Lung (tissue), 11 donors: ENCODE measurements at regions not wholly inside any gene's neighbourhood (a gene's known extent, or its start where the extent isn't known, plus 50 kb on each side); places are given as distances from the start of the nearest gene placed in this dataset.

Source experiments
- ATAC-seq: fragments of 200-7000 bp; cut with Tn5 transposase; one replicate; pipeline ENCODE4 v1.9.1; 2020; ENCODE audit warnings: moderate number of reproducible peaks; ENCODE audit not compliant: insufficient read depth, low FRiP score
- DNase-seq, 3 donors: peaks; one replicate each; pipeline ENCODE4 v3.0.0-alpha.2; 2013 to 2017
- H3K27ac ChIP-seq, 2 donors: one replicate each; pipeline ENCODE4 v1.5.1; 2013; ENCODE audit warnings: mild to moderate bottlenecking in 2 of 2, moderate library complexity in 2 of 2, control low read depth in 1 of 2, inconsistent platforms in 1 of 2, low read depth in 1 of 2, low read length in 1 of 2
- H3K27me3 ChIP-seq, 3 donors: one replicate each; pipeline ENCODE4 v1.5.1; 2013; ENCODE audit warnings: low read length in 2 of 3; ENCODE audit not compliant: control insufficient read depth in 3 of 3, insufficient read depth in 3 of 3
- H3K36me3 ChIP-seq, 4 donors: one replicate each; pipeline ENCODE4 v1.5.1; 2013; ENCODE audit warnings: low read length in 4 of 4, mild to moderate bottlenecking in 1 of 4, moderate library complexity in 1 of 4; ENCODE audit not compliant: control insufficient read depth in 4 of 4, insufficient read depth in 4 of 4
- H3K4me1 ChIP-seq, 5 donors: one replicate each; pipeline ENCODE4 v1.5.1; 2013; ENCODE audit warnings: low read length in 5 of 5, mild to moderate bottlenecking in 2 of 5, moderate library complexity in 1 of 5; ENCODE audit not compliant: control insufficient read depth in 5 of 5, insufficient read depth in 5 of 5
- H3K4me3 ChIP-seq: one replicate; pipeline ENCODE4 v1.5.1; 2013; ENCODE audit warnings: mild to moderate bottlenecking, control low read depth, moderate library complexity
- H3K9ac ChIP-seq, 2 donors: one replicate each; pipeline ENCODE4 v1.5.1; 2013; ENCODE audit warnings: low read length in 2 of 2, control low read depth in 1 of 2; ENCODE audit not compliant: insufficient read depth in 1 of 2
- H3K9me3 ChIP-seq, 4 donors: one replicate each; pipeline ENCODE4 v1.5.1; 2013; ENCODE audit warnings: low read length in 3 of 4, mild to moderate bottlenecking in 1 of 4, moderate library complexity in 1 of 4; ENCODE audit not compliant: control insufficient read depth in 4 of 4, insufficient read depth in 3 of 4
- WGBS, 2 donors: extraction: QIAGEN DNeasy Blood & Tissue Kit; methylation state at CpG; one replicate each; pipeline ENCODE4 v1.1.7; 2013; 5-methylcytosine and 5-hydroxymethylcytosine counted together
- TF ChIP-seq, protein P1 (sequence below): IDR thresholded peaks from 2 replicates; pipeline ENCODE4 v1.5.1; 2012; ENCODE audit warnings: mild to moderate bottlenecking; ENCODE audit errors: control extremely low read depth, extremely low read depth
- donor health status: control.
- donor health status: control.
- donor health status: Bipolar disorder and iron deficiency.
- donor health status: healthy.
- donor health status: DM: yes; HTN: yes; CAD: no.

DNA sequence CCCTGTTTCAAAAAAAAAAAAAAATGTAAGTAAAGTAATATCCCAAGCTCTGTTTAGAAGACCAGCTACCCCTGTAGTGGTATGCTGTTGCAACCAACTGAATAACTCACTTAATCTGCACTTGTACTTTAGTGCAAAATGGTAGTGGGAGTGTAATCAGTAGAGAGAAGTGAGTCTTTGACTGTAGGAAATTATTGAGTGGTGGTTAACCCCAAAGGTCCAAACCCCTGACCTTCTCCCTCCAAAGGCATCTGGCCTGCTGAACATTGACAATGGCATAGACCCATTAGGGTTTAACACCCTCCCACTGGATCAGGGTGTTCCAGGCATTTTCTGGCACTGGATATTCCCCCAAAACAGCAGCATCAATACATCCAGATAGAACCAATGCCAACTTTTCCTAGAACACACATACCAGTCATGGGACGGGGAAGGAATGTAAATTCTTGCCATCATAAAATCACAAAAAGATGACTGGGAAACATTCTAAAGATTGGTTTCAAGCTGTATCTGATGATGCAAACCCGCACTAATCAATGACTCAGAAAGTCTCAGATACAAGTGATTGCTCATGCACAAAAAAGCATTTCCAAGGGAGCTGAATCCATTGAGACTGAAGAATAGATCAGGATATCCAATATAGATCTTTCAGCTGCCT, 110.3 kb downstream of the MRPL39 start:
- DNase-seq: no peak
- Histone ChIP-seq H3K36me3 (no peaks in the 10 kb centered on the region), H3K27me3 (no peaks in the 10 kb centered on the region), H3K4me3 (no peak overlapping the region), H3K27ac (no peak overlapping the region), H3K4me1 (no peaks in the 10 kb centered on the region), H3K9ac (no peak overlapping the region), H3K9me3 (no peaks in the 10 kb centered on the region)
- ATAC-seq: no peak
- 76 to 95% methylated on average over 2 of the region's 2 CpGs for WGBS, 2 donors
- TF ChIP-seq, protein P1, sequence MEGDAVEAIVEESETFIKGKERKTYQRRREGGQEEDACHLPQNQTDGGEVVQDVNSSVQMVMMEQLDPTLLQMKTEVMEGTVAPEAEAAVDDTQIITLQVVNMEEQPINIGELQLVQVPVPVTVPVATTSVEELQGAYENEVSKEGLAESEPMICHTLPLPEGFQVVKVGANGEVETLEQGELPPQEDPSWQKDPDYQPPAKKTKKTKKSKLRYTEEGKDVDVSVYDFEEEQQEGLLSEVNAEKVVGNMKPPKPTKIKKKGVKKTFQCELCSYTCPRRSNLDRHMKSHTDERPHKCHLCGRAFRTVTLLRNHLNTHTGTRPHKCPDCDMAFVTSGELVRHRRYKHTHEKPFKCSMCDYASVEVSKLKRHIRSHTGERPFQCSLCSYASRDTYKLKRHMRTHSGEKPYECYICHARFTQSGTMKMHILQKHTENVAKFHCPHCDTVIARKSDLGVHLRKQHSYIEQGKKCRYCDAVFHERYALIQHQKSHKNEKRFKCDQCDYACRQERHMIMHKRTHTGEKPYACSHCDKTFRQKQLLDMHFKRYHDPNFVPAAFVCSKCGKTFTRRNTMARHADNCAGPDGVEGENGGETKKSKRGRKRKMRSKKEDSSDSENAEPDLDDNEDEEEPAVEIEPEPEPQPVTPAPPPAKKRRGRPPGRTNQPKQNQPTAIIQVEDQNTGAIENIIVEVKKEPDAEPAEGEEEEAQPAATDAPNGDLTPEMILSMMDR: no peak

DNA sequence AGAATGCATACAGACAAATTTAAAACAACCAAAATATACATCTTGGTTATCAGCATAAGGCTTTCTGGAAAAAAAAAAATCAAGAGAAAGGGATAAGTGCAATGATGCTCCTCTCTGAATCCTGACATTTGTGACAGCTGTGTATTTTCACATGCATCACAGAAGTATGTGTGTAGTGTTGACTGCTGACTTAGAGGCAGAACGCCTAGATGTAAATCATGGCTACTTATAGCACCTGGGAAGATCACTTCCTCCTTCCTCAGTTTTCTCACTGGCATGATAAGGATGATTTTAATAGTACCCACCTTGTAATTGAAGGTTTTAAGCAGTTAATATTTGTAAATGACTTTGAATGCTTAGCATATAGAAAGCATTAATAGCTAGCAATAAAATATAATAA, 112.5 kb downstream of the MRPL39 start:
- Histone ChIP-seq H3K27me3 (no peaks in the 10 kb centered on the region), H3K9ac (no peak overlapping the region), H3K4me3 (no peak overlapping the region), H3K36me3 (no peaks in the 10 kb centered on the region), H3K9me3 (no peaks in the 10 kb centered on the region), H3K27ac (no peak overlapping the region), H3K4me1 (no peaks in the 10 kb centered on the region)
- no peak for ATAC-seq
- 67 to 78% methylated on average over 1 of the region's 1 CpG for WGBS, 2 donors
- DNase-seq: no peak
- TF ChIP-seq, protein P1: no peak

DNA sequence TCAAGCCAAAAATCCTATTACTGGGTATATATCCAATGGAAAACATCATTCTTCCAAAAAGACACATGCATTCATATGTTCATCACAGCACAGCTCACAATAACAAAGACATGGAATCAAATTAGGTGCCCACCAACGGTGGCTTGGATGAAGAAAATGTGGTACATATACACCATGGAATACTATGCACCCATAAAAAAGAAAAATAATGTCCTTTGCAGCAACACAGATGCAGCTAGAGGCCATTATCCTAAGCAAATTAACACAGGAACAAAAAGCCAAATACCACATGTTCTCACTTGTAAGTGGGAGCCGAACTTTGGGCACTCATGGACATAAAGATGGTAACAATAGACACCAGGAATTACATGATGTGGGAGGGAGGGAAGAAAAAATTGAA, 113.6 kb downstream of the MRPL39 start:
- no peak overlapping the region for H3K27ac ChIP-seq
- no peak overlapping the region for H3K4me3 ChIP-seq
- DNase-seq (no peak), ATAC-seq (no peak)
- 95 to 96% methylated on average over 2 of the region's 2 CpGs for WGBS, 2 donors
- H3K27me3 ChIP-seq: no peaks in the 10 kb centered on the region
- TF ChIP-seq, protein P1: no peak
- H3K9ac ChIP-seq: no peak overlapping the region
- H3K9me3 ChIP-seq: no peaks in the 10 kb centered on the region
- no peaks in the 10 kb centered on the region for H3K36me3 ChIP-seq
- H3K4me1 ChIP-seq: no peaks in the 10 kb centered on the region

DNA sequence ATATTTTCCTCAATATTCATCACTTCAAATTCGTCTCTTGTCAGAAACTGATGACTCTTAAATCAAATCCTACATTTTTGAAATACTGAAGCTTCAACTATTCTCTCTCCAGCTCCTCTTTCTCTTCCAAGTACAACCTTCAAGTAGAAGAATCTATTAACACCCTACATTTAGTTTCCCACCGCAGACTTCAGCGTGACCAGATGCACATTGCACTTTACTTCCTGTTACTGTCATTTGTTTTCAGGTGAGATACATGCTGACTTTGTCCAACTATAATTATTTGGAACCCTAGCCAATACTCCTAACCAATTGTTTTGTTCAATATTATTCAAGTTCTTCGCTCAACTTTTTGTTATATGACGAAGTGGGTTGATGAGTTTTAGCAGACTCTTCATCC, 116.0 kb downstream of the MRPL39 start:
- no peaks in the 10 kb centered on the region for H3K4me1 ChIP-seq
- no peak overlapping the region for H3K4me3 ChIP-seq
- no peaks in the 10 kb centered on the region for H3K36me3 ChIP-seq
- H3K9me3 ChIP-seq: no peaks in the 10 kb centered on the region
- DNase-seq (no peak), ATAC-seq (no peak)
- H3K9ac ChIP-seq: no peak overlapping the region
- WGBS, 2 donors: 83 to 86% methylated on average over 5 of the region's 5 CpGs
- TF ChIP-seq, protein P1: no peak
- H3K27ac ChIP-seq: no peak overlapping the region
- H3K27me3 ChIP-seq: no peaks in the 10 kb centered on the region
